PC-9 (cell line): ENCODE measurements at regions not wholly inside any gene's neighbourhood (a gene's known extent, or its start where the extent isn't known, plus 50 kb on each side); places are given as distances from the start of the nearest gene placed in this dataset.

ENCODE experiments used
- EZH2 ChIP-seq: fragments of 200-600 bp; sonication (generic); IDR thresholded peaks from 2 replicates; pipeline ENCODE4 v1.8.0; 2017; ENCODE audit warnings: antibody characterized with exemption, low read depth
- TF ChIP-seq, protein P1 (sequence below): fragments of 200-600 bp; sonication (generic); conservative IDR thresholded peaks from 2 replicates; pipeline ENCODE4 v1.6.1; 2017; ENCODE audit warnings: mixed run types, antibody characterized with exemption, mild to moderate bottlenecking, moderate library complexity

DNA sequence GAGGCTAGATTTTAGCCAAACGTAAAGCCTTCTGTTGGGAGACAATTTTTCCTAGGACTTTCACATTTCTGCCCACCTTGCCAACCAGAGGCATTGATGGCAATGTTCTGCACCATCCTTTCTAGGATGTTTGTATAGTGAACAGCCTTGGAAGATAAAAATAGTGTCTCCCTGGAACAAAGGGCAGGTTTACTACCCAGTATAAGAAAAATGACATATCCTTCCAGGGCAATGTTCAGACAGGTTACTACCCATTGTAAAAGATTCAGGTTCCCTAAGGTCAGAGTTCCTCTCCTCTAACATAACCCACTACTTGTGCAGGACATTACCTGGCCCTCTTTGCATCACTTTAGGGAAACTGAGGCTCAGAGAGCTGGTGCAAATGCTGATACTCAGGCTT lies 248.2 kb upstream of the VEPH1 start:
- no peak for TF ChIP-seq EZH2
- TF ChIP-seq, protein P1, sequence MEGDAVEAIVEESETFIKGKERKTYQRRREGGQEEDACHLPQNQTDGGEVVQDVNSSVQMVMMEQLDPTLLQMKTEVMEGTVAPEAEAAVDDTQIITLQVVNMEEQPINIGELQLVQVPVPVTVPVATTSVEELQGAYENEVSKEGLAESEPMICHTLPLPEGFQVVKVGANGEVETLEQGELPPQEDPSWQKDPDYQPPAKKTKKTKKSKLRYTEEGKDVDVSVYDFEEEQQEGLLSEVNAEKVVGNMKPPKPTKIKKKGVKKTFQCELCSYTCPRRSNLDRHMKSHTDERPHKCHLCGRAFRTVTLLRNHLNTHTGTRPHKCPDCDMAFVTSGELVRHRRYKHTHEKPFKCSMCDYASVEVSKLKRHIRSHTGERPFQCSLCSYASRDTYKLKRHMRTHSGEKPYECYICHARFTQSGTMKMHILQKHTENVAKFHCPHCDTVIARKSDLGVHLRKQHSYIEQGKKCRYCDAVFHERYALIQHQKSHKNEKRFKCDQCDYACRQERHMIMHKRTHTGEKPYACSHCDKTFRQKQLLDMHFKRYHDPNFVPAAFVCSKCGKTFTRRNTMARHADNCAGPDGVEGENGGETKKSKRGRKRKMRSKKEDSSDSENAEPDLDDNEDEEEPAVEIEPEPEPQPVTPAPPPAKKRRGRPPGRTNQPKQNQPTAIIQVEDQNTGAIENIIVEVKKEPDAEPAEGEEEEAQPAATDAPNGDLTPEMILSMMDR, result no peak
